Suprapubic skin (tissue), 4 donors: ENCODE measurements at regions not wholly inside any gene's neighbourhood (a gene's known extent, or its start where the extent isn't known, plus 50 kb on each side); places are given as distances from the start of the nearest gene placed in this dataset.

ENCODE experiments used
- DNase-seq, 2 donors: peaks; one replicate each; pipeline ENCODE4 v3.0.0-alpha.2; 2019; ENCODE audit warnings: low spot score in 2 of 2
- H3K27ac ChIP-seq: fragments of 200-600 bp; sonication (generic); one replicate; pipeline ENCODE4 v1.5.1; 2019
- H3K27me3 ChIP-seq: fragments of 200-600 bp; sonication (generic); one replicate; pipeline ENCODE4 v1.5.1; 2019
- H3K36me3 ChIP-seq: fragments of 200-600 bp; sonication (generic); one replicate; pipeline ENCODE4 v1.5.1; 2019
- H3K4me1 ChIP-seq: fragments of 200-600 bp; sonication (generic); one replicate; pipeline ENCODE4 v1.5.1; 2019
- H3K4me3 ChIP-seq: fragments of 200-600 bp; sonication (generic); one replicate; pipeline ENCODE4 v1.5.1; 2019; ENCODE audit warnings: mild to moderate bottlenecking
- H3K9me3 ChIP-seq: fragments of 200-600 bp; sonication (generic); one replicate; pipeline ENCODE4 v1.5.1; 2019
- EP300 ChIP-seq: sonication (generic); formaldehyde crosslinking; IDR thresholded peaks from one replicate; pipeline ENCODE4 v1.6.1; 2017; ENCODE audit warnings: antibody characterized with exemption
- POLR2A ChIP-seq, 2 donors: fragments of 450-650 bp; IDR thresholded peaks; one replicate each; pipeline ENCODE4 v1.6.1; 2017; ENCODE audit warnings: antibody characterized with exemption in 2 of 2, mild to moderate bottlenecking in 2 of 2, moderate library complexity in 2 of 2
- POLR2AphosphoS5 ChIP-seq, 3 donors: sonication (generic); formaldehyde crosslinking; IDR thresholded peaks; one replicate each; pipeline ENCODE4 v1.6.1; 2017; ENCODE audit warnings: antibody characterized with exemption in 3 of 3
- WGBS: methylation state at CpG from one replicate; pipeline ENCODE4 v1.1.5; 2018; 5-methylcytosine and 5-hydroxymethylcytosine counted together
- TF ChIP-seq, protein P1 (sequence below), 2 donors: fragments of 200-600 bp in 1 of 2; fragments of 450-650 bp in 1 of 2; sonication (generic) in 1 of 2; IDR thresholded peaks; one replicate each; pipeline ENCODE4 v1.5.1; 2016 to 2019; ENCODE audit warnings: antibody characterized with exemption in 2 of 2, mild to moderate bottlenecking in 1 of 2, moderate library complexity in 1 of 2

DNA sequence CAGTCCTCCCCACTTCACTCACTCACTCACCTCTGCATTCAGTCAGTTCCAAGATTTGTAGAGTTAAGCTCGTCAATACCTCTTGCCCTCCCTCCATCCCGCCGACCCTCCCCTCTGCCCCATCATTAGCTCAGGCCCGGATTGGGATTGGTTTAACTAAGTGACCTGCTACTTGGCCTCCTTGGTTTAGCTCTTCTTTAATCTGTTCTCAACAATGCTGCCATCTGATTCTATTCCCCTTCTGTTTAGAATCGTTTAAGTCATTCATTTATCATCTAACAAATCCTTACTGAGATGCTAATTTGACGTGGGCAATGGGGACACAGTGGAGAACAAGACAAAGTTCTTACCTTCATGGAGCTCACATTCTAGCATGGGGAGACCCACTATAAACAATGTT lies 204.6 kb downstream of the MTX2 start:
- WGBS = 93% methylated on average over 6 of the region's 6 CpGs
- H3K27me3 ChIP-seq = no peaks in the 10 kb centered on the region

DNA sequence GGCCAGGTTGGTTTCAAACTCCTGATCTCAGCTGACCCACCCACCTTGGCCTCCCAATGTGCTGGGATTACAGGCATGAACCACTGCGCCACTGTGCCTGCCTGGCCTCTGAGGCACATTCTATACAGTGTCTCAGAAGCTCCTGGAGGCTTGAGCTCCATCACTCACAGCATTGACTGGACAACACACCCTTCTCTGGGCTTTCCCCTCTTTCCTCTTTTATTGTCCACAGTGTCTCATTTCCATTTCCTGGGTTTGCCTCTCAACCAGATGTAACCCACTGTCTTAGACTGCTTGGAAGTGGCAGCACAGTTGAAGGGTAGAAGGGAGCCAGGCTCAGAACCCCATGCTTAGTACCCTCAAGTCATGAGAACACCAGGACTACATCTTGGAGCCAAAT lies 208.1 kb downstream of the MTX2 start:
- no peak overlapping the region for H3K4me3 ChIP-seq
- 100% methylated on average over 1 of the region's 1 CpG for WGBS
- H3K9me3 ChIP-seq = no peaks in the 10 kb centered on the region
- TF ChIP-seq EP300 (no peak), POLR2A (IDR thresholded peaks at IDR 0.05) (no peak), POLR2AphosphoS5 (IDR thresholded peaks at IDR 0.05) (no peak)
- TF ChIP-seq, protein P1, sequence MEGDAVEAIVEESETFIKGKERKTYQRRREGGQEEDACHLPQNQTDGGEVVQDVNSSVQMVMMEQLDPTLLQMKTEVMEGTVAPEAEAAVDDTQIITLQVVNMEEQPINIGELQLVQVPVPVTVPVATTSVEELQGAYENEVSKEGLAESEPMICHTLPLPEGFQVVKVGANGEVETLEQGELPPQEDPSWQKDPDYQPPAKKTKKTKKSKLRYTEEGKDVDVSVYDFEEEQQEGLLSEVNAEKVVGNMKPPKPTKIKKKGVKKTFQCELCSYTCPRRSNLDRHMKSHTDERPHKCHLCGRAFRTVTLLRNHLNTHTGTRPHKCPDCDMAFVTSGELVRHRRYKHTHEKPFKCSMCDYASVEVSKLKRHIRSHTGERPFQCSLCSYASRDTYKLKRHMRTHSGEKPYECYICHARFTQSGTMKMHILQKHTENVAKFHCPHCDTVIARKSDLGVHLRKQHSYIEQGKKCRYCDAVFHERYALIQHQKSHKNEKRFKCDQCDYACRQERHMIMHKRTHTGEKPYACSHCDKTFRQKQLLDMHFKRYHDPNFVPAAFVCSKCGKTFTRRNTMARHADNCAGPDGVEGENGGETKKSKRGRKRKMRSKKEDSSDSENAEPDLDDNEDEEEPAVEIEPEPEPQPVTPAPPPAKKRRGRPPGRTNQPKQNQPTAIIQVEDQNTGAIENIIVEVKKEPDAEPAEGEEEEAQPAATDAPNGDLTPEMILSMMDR (IDR thresholded peaks at IDR 0.05) = no peak
- no peaks in the 10 kb centered on the region for H3K27me3 ChIP-seq
- H3K36me3 ChIP-seq = no peaks in the 10 kb centered on the region
- H3K4me1 ChIP-seq = peaks cover 11% of the 10 kb centered on the region
- no peak for DNase-seq
- H3K27ac ChIP-seq = no peak overlapping the region

More for the DNA sequence above, 204.6 kb downstream of the MTX2 start:
- TF ChIP-seq EP300 (no peak), POLR2AphosphoS5 (IDR thresholded peaks at IDR 0.05) (no peak), POLR2A (IDR thresholded peaks at IDR 0.05) (no peak)
- TF ChIP-seq, protein P1 (IDR thresholded peaks at IDR 0.05) = no peak
- Histone ChIP-seq H3K36me3 (no peaks in the 10 kb centered on the region), H3K4me1 (peaks cover 24% of the 10 kb centered on the region), H3K4me3 (no peak overlapping the region), H3K9me3 (no peaks in the 10 kb centered on the region), H3K27ac (no peak overlapping the region)
- no peak for DNase-seq

DNA sequence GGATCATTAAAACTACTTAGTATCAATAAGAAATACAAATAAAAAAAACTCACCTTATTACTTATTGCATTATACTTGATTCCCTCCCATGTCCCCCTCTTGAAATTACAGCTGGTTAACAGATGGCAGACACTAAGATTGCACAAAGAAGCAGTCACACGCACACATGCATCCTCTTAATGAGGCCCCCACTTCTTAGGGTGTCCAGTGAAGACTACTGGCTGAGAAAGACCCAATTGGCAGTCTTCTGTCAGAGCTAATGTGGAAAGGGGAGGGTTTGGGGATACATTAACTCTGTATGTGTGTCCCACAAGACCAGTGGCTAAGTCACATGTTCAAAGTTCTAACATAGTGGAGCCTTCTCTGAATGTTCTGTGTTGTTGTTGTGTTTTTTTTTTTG lies 210.7 kb downstream of the MTX2 start:
- H3K4me1 ChIP-seq = peaks cover 4% of the 10 kb centered on the region
- 78% methylated on average over 1 of the region's 1 CpG for WGBS
- TF ChIP-seq POLR2A (IDR thresholded peaks at IDR 0.05) (no peak), EP300 (no peak), POLR2AphosphoS5 (IDR thresholded peaks at IDR 0.05) (no peak)
- TF ChIP-seq, protein P1 (IDR thresholded peaks at IDR 0.05) = no peak
- H3K4me3 ChIP-seq = no peak overlapping the region
- no peak for DNase-seq
- no peaks in the 10 kb centered on the region for H3K36me3 ChIP-seq
- H3K27ac ChIP-seq = no peak overlapping the region
- H3K27me3 ChIP-seq = no peaks in the 10 kb centered on the region
- H3K9me3 ChIP-seq = no peaks in the 10 kb centered on the region

- no peak for DNase-seq
- TF ChIP-seq, protein P1 (IDR thresholded peaks at IDR 0.05) = no peak
- TF ChIP-seq POLR2AphosphoS5 (IDR thresholded peaks at IDR 0.05) (no peak), EP300 (no peak), POLR2A (IDR thresholded peaks at IDR 0.05) (no peak)
- Histone ChIP-seq H3K9me3 (no peaks in the 10 kb centered on the region), H3K36me3 (no peaks in the 10 kb centered on the region), H3K4me1 (peaks cover 4% of the 10 kb centered on the region), H3K27me3 (no peaks in the 10 kb centered on the region), H3K4me3 (no peak overlapping the region), H3K27ac (no peak overlapping the region)
- 67% methylated on average over 3 of the region's 3 CpGs for WGBS
Observed at GRCh38 chr2:176482107-176482506, 212.9 kb downstream of the MTX2 start.

DNA sequence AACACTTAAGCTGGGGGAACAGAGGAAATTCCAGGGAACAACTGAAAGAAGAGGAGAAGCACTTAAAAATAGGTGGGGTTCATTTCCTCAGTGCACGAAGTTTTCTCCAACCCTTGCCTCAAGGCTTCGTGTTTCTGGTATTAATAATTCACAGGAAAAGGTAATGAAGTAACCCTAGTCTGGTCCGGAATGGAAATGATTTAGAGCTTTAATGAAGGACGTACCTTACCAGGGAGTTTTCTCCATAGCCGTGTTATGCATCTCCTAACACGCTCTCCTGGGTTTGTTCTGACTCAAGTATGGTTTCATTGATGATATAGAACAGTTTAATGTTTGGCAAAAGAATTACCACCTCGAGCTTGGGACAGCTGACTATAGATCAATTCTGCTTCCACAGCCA lies 214.2 kb downstream of the MTX2 start:
- WGBS = 51% methylated on average over 7 of the region's 7 CpGs
- H3K27me3 ChIP-seq = no peaks in the 10 kb centered on the region
- H3K36me3 ChIP-seq = no peaks in the 10 kb centered on the region
- no peak overlapping the region for H3K27ac ChIP-seq
- no peaks in the 10 kb centered on the region for H3K9me3 ChIP-seq
- TF ChIP-seq EP300 (no peak), POLR2AphosphoS5 (IDR thresholded peaks at IDR 0.05) (no peak)
- TF ChIP-seq, protein P1 (IDR thresholded peaks at IDR 0.05) = no peak
- no peak overlapping the region for H3K4me3 ChIP-seq
- DNase-seq = no peak
- H3K4me1 ChIP-seq = peaks cover 4% of the 10 kb centered on the region
